SU-DHL-6 (cell line): ENCODE measurements at regions not wholly inside any gene's neighbourhood (a gene's known extent, or its start where the extent isn't known, plus 50 kb on each side); places are given as distances from the start of the nearest gene placed in this dataset.

Experiments
- CTCF ChIP-seq: fragments of 200-600 bp; sonication (generic); IDR thresholded peaks from one replicate; pipeline ENCODE4 v1.5.1; 2017; ENCODE audit warnings: antibody characterized with exemption, mild to moderate bottlenecking, low read length, moderate library complexity; ENCODE audit not compliant: insufficient read depth, poor library complexity, severe bottlenecking
- EZH2phosphoT487 ChIP-seq: fragments of 200-600 bp; sonication (generic), shearing (Covaris generic); conservative IDR thresholded peaks from 2 replicates; pipeline ENCODE4 v1.6.1; 2018; ENCODE audit warnings: mild to moderate bottlenecking, antibody characterized with exemption, low read length, moderate library complexity, mixed read lengths

GRCh38 chr15:79610021-79610420, 177.9 kb downstream of the MINAR1 start:
- no peak for TF ChIP-seq CTCF
- TF ChIP-seq EZH2phosphoT487: no peak
